ENCODE measurements at regions not wholly inside any gene's neighbourhood (a gene's known extent, or its start where the extent isn't known, plus 50 kb on each side); places are given as distances from the start of the nearest gene placed in this dataset.

DNA sequence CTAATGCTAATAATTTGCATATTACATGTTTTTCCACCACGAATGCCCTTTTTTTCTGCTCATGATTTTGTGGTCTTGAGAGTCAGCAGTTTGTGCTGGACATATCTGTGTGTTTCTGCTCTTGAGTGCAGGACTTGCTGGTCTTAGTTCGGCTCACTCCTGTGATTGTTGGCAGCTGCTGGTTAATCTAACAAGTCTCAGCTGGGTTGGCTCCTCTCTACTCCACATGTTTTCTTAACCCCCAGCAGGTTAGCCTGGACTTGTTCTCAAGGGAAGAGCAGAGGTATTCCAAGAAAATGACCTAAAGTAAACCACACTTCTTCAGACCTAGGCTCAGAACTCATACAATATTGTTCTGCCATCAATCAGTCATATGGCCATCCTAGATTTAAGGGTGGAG, 1238.9 kb downstream of the XPNPEP1 start:
- TF ChIP-seq CTCF (IDR thresholded peaks at IDR 0.05) (no peak), POLR2A (IDR thresholded peaks at IDR 0.05) (no peak)

Measured in heart left ventricle (tissue), 13 donors.